Upper lobe of left lung (tissue), 4 donors: ENCODE measurements at regions not wholly inside any gene's neighbourhood (a gene's known extent, or its start where the extent isn't known, plus 50 kb on each side); places are given as distances from the start of the nearest gene placed in this dataset.

Source experiments
- CTCF ChIP-seq, 6 experiments: fragments of 450-650 bp in 4 of 6; fragments of 200-600 bp in 2 of 6; sonication (generic) in 2 of 6; IDR thresholded peaks; one replicate each; pipeline ENCODE4 v1.5.1; 2016 to 2019; ENCODE audit warnings: antibody characterized with exemption in 6 of 6
- POLR2A ChIP-seq, 4 donors: fragments of 450-650 bp; IDR thresholded peaks; one replicate each; pipeline ENCODE4 v1.5.1; 2016 to 2017; ENCODE audit warnings: antibody characterized with exemption in 4 of 4, mild to moderate bottlenecking in 2 of 4
- POLR2AphosphoS5 ChIP-seq, 2 donors: sonication (generic); formaldehyde crosslinking; IDR thresholded peaks; one replicate each; pipeline ENCODE4 v1.5.1; 2017; ENCODE audit warnings: antibody characterized with exemption in 2 of 2

- TF ChIP-seq CTCF (IDR thresholded peaks at IDR 0.05) (no peak), POLR2AphosphoS5 (IDR thresholded peaks at IDR 0.05) (no peak), POLR2A (IDR thresholded peaks at IDR 0.05) (no peak)
Measured at GRCh38 chr22:49406047-49406650, 421.5 kb downstream of the BRD1 start.
